H1 (cell line): ENCODE measurements at regions not wholly inside any gene's neighbourhood (a gene's known extent, or its start where the extent isn't known, plus 50 kb on each side); places are given as distances from the start of the nearest gene placed in this dataset.

Experiments used
- SP2 ChIP-seq: IDR thresholded peaks from 2 replicates; pipeline ENCODE4 v1.6.1; 2012; ENCODE audit warnings: mild to moderate bottlenecking, low read length, inconsistent platforms
- TCF12 ChIP-seq: IDR thresholded peaks from 2 replicates; pipeline ENCODE4 v1.6.1; 2011; ENCODE audit warnings: low read depth, mild to moderate bottlenecking, low read length
- TEAD4 ChIP-seq: IDR thresholded peaks from 2 replicates; pipeline ENCODE4 v1.6.1; 2012; ENCODE audit warnings: low read depth, low read length, inconsistent platforms, mixed read lengths
- TF ChIP-seq, protein P1 (sequence below): IDR thresholded peaks from 2 replicates; pipeline ENCODE4 v1.6.1; 2012; ENCODE audit warnings: low read length, inconsistent platforms

DNA sequence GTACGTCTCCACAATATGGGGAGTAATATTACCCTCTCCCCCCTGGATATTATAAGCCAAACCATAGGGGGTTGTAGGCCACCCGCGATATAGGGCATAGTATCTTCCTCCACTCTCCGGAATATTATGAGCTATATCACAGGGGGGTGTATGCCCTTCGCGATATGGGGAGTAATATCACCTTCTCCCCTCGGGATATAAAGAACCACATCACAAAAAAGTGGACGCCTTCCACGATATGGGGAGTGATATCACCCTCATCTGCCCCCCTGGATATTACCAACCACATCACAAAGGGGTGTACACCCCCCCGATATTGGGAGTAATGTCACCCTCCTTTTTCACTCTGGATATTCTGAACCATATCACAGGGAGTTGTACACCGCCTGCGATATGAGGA, 65.5 kb upstream of the CEACAM21 start (continued):
- TF ChIP-seq, protein P1, sequence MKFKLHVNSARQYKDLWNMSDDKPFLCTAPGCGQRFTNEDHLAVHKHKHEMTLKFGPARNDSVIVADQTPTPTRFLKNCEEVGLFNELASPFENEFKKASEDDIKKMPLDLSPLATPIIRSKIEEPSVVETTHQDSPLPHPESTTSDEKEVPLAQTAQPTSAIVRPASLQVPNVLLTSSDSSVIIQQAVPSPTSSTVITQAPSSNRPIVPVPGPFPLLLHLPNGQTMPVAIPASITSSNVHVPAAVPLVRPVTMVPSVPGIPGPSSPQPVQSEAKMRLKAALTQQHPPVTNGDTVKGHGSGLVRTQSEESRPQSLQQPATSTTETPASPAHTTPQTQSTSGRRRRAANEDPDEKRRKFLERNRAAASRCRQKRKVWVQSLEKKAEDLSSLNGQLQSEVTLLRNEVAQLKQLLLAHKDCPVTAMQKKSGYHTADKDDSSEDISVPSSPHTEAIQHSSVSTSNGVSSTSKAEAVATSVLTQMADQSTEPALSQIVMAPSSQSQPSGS = no peak
- TF ChIP-seq TEAD4 (no peak), SP2 (no peak), TCF12 (no peak)
- TF ChIP-seq, all 59 proteins: peak for 0
